Mesothelial cell of epicardium (in vitro differentiated cells): ENCODE measurements at regions not wholly inside any gene's neighbourhood (a gene's known extent, or its start where the extent isn't known, plus 50 kb on each side); places are given as distances from the start of the nearest gene placed in this dataset.

Experiments used
- DNase-seq, 2 experiments: peaks; one replicate each; pipeline ENCODE4 v3.0.0; 2021; ENCODE audit warnings: low spot score in 2 of 2; ENCODE audit not compliant: unreplicated experiment in 2 of 2
- H3K27ac Mint-ChIP-seq: 2 replicates; pipeline ENCODE4 v1.8.0; 2021; ENCODE audit warnings: mixed read lengths
- H3K27me3 Mint-ChIP-seq: 2 replicates; pipeline ENCODE4 v1.8.0; 2021; ENCODE audit warnings: low read depth, mixed read lengths
- H3K36me3 Mint-ChIP-seq: 2 replicates; pipeline ENCODE4 v1.8.0; 2021; ENCODE audit warnings: mixed read lengths
- H3K4me1 Mint-ChIP-seq: 2 replicates; pipeline ENCODE4 v1.8.0; 2021; ENCODE audit warnings: mixed read lengths
- H3K4me3 Mint-ChIP-seq: 2 replicates; pipeline ENCODE4 v1.8.0; 2021; ENCODE audit warnings: mild to moderate bottlenecking, moderate library complexity, mixed read lengths
- H3K9me3 Mint-ChIP-seq: 2 replicates; pipeline ENCODE4 v1.8.0; 2021; ENCODE audit warnings: mixed read lengths
- CTCF ChIP-seq: fragments of 200-600 bp; sonication (generic); IDR thresholded peaks from one replicate; pipeline ENCODE4 v1.5.0; 2021; ENCODE audit warnings: antibody characterized with exemption; ENCODE audit not compliant: unreplicated experiment

DNA sequence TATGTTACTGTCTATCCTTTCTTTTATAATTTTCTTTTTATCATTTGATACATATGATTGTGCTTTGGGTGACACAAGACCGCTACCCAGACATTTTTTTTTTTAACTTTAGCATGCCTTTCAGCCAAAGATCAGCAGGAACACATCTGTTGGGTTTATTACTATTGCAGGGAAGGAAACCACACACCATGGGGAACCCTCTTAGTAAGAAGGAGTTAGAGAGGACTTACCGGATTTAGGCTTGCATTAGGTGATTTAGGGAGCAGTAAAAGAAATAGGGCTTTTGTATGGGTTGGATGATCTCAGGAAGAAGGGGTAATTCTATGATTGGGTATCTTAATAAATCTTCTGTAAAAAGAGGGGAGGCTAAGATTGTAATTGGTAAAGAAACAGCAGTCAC is 138.2 kb downstream of the SNX18 start:
- H3K4me3 Mint-ChIP-seq, result no peak overlapping the region
- TF ChIP-seq CTCF, result no peak
- peaks cover 12% of the 10 kb centered on the region for H3K4me1 Mint-ChIP-seq
- no peaks in the 10 kb centered on the region for H3K36me3 Mint-ChIP-seq
- H3K9me3 Mint-ChIP-seq, result no peaks in the 10 kb centered on the region
- DNase-seq, result no peak
- H3K27ac Mint-ChIP-seq, result no peak overlapping the region
- H3K27me3 Mint-ChIP-seq, result no peaks in the 10 kb centered on the region

GRCh38 chr5:54655266-54655665 is 137.7 kb downstream of the SNX18 start:
- no peak for DNase-seq
- Mint-ChIP-seq H3K27me3 (no peaks in the 10 kb centered on the region), H3K4me3 (no peak overlapping the region), H3K9me3 (no peaks in the 10 kb centered on the region), H3K4me1 (peaks cover 12% of the 10 kb centered on the region), H3K36me3 (no peaks in the 10 kb centered on the region), H3K27ac (no peak overlapping the region)
- no peak for TF ChIP-seq CTCF

- no peaks in the 10 kb centered on the region for H3K9me3 Mint-ChIP-seq
- no peak overlapping the region for H3K27ac Mint-ChIP-seq
- H3K4me1 Mint-ChIP-seq, result peaks cover 12% of the 10 kb centered on the region
- H3K27me3 Mint-ChIP-seq, result no peaks in the 10 kb centered on the region
- no peak for TF ChIP-seq CTCF
- no peak for DNase-seq
- no peaks in the 10 kb centered on the region for H3K36me3 Mint-ChIP-seq
- H3K4me3 Mint-ChIP-seq, result no peak overlapping the region
These were observed 136.5 kb downstream of the SNX18 start for GRCh38 chr5:54653956-54654614.

GRCh38 chr5:54651482-54652076 is 134.0 kb downstream of the SNX18 start:
- peaks cover 8% of the 10 kb centered on the region for H3K4me1 Mint-ChIP-seq
- H3K27ac Mint-ChIP-seq, result no peak overlapping the region
- no peaks in the 10 kb centered on the region for H3K27me3 Mint-ChIP-seq
- H3K9me3 Mint-ChIP-seq, result peaks cover 6% of the 10 kb centered on the region
- no peak overlapping the region for H3K4me3 Mint-ChIP-seq
- DNase-seq, result peak in 1 of 2 experiments; percentile 41
- no peak for TF ChIP-seq CTCF
- H3K36me3 Mint-ChIP-seq, result no peaks in the 10 kb centered on the region

DNA sequence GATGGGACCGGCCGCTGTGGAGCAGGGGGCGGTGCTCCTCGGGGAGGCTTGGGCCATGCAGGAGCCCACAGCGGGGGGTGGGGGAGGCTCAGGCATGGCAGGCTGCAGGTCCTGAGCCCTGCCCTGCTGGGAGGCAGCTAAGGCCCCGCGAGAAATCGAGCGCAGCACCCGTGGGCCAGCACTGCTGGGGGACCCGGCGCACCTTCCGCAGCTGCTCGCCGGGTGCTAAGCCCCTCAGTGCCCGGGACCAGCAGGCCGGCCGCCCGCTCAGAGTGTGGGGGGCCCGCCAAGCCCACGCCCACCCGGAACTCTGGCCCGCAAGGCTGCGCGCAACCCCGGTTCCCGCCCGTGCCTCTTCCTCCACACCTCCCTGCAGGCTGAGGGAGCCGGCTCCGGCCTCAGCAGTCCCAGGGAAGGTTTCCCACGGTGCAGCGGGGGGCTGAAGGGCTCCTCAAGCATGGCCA is 131.5 kb downstream of the SNX18 start:
- Mint-ChIP-seq H3K27me3 (no peaks in the 10 kb centered on the region), H3K4me1 (peaks cover 17% of the 10 kb centered on the region), H3K27ac (no peak overlapping the region), H3K9me3 (peaks cover 6% of the 10 kb centered on the region), H3K4me3 (no peak overlapping the region), H3K36me3 (no peaks in the 10 kb centered on the region)
- TF ChIP-seq CTCF, result no peak
- DNase-seq, result no peak
